GM23338 (cell line): ENCODE measurements at regions not wholly inside any gene's neighbourhood (a gene's known extent, or its start where the extent isn't known, plus 50 kb on each side); places are given as distances from the start of the nearest gene placed in this dataset.

ENCODE experiments used
- ATAC-seq: fragments of 200-7000 bp; cut with Tn5 transposase; 3 replicates; pipeline ENCODE4 v1.9.1; 2020
- DNase-seq: peaks from one replicate; pipeline ENCODE4 v3.0.0-alpha.2; 2015; ENCODE audit warnings: low spot score
- H2AFZ ChIP-seq: fragments of 200-600 bp; sonication (generic); 2 replicates; pipeline ENCODE4 v1.8.0; 2016; ENCODE audit warnings: antibody characterized with exemption, mild to moderate bottlenecking, moderate library complexity
- H3F3A ChIP-seq: fragments of 200-600 bp; sonication (generic); replicated peaks from 2 replicates; pipeline ENCODE4 v1.8.0; 2017; ENCODE audit warnings: antibody characterized with exemption, mixed run types, low read depth
- H3K27ac ChIP-seq: fragments of 200-600 bp; sonication (generic); 2 replicates; pipeline ENCODE4 v1.6.1; 2016; ENCODE audit warnings: low read depth
- H3K27me3 ChIP-seq: fragments of 200-600 bp; sonication (generic); 2 replicates; pipeline ENCODE4 v1.8.0; 2016; ENCODE audit warnings: mild to moderate bottlenecking, mixed run types, moderate library complexity; ENCODE audit not compliant: insufficient read depth
- H3K36me3 ChIP-seq: fragments of 200-600 bp; sonication (generic); 2 replicates; pipeline ENCODE4 v1.8.0; 2016; ENCODE audit warnings: mild to moderate bottlenecking; ENCODE audit not compliant: insufficient read depth
- H3K4me1 ChIP-seq: fragments of 200-600 bp; sonication (generic); 2 replicates; pipeline ENCODE4 v1.8.0; 2016; ENCODE audit warnings: mild to moderate bottlenecking, moderate library complexity; ENCODE audit not compliant: insufficient read depth
- H3K4me2 ChIP-seq: fragments of 200-600 bp; sonication (generic); 2 replicates; pipeline ENCODE4 v1.7.1; 2017; ENCODE audit warnings: mixed run types
- H3K4me3 ChIP-seq: fragments of 200-600 bp; sonication (generic); 2 replicates; pipeline ENCODE4 v1.6.1; 2016; ENCODE audit warnings: mixed run types
- H3K79me2 ChIP-seq: fragments of 200-600 bp; sonication (generic); replicated peaks from 2 replicates; pipeline ENCODE4 v1.8.0; 2017; ENCODE audit warnings: mild to moderate bottlenecking; ENCODE audit not compliant: insufficient read depth
- H3K9me2 ChIP-seq: fragments of 200-600 bp; sonication (generic); 2 replicates; pipeline ENCODE4 v1.8.0; 2017; ENCODE audit not compliant: insufficient read depth
- H4K20me1 ChIP-seq: fragments of 200-600 bp; sonication (generic); replicated peaks from 2 replicates; pipeline ENCODE4 v1.8.0; 2017; ENCODE audit warnings: mild to moderate bottlenecking; ENCODE audit not compliant: insufficient read depth
- H3K27ac Mint-ChIP-seq: 2 replicates; pipeline ENCODE4 v1.8.0; 2020; ENCODE audit warnings: inconsistent platforms, mild to moderate bottlenecking, moderate library complexity, mixed read lengths
- H3K27me3 Mint-ChIP-seq: 3 replicates; pipeline ENCODE4 v1.8.0; 2022; ENCODE audit warnings: low read depth, mild to moderate bottlenecking, moderate library complexity, mixed read lengths, inconsistent platforms; ENCODE audit not compliant: insufficient read depth, poor library complexity
- H3K36me3 Mint-ChIP-seq: 3 replicates; pipeline ENCODE4 v1.8.0; 2021; ENCODE audit warnings: low read depth, mild to moderate bottlenecking, inconsistent platforms, moderate library complexity, mixed read lengths
- H3K4me1 Mint-ChIP-seq: 3 replicates; pipeline ENCODE4 v1.8.0; 2020; ENCODE audit warnings: mild to moderate bottlenecking, inconsistent platforms, mixed read lengths
- H3K4me3 Mint-ChIP-seq: 3 replicates; pipeline ENCODE4 v1.8.0; 2021; ENCODE audit warnings: moderate library complexity, mild to moderate bottlenecking, inconsistent platforms, mixed read lengths
- H3K9me3 Mint-ChIP-seq: 3 replicates; pipeline ENCODE4 v1.8.0; 2020; ENCODE audit warnings: moderate library complexity, mild to moderate bottlenecking, inconsistent platforms, mixed read lengths
- CTCF ChIP-seq, 2 experiments: fragments of 200-600 bp in 1 of 2; sonication (generic) in 1 of 2; conservative IDR thresholded peaks; 2 replicates each; pipeline versions ENCODE4 v1.5.1 to v1.6.1; 2016 to 2017; ENCODE audit warnings: antibody characterized with exemption in 2 of 2, low read depth in 2 of 2, mild to moderate bottlenecking in 2 of 2, moderate library complexity in 1 of 2
- ETS1 ChIP-seq: IDR thresholded peaks from 2 replicates; pipeline ENCODE4 v1.6.1; 2016; ENCODE audit warnings: antibody characterized with exemption
- EZH2 ChIP-seq: fragments of 200-600 bp; sonication (generic); IDR thresholded peaks from one replicate; pipeline ENCODE4 v1.8.0; 2017; ENCODE audit warnings: antibody characterized with exemption, mild to moderate bottlenecking, low read depth; ENCODE audit not compliant: unreplicated experiment
- JUNB ChIP-seq: IDR thresholded peaks from one replicate; pipeline ENCODE4 v1.6.1; 2016; ENCODE audit warnings: antibody characterized with exemption; ENCODE audit not compliant: unreplicated experiment
- NANOG ChIP-seq: IDR thresholded peaks from 2 replicates; pipeline ENCODE4 v1.6.1; 2016; ENCODE audit warnings: antibody characterized with exemption, borderline replicate concordance
- POLR2AphosphoS5 ChIP-seq: IDR thresholded peaks from 2 replicates; pipeline ENCODE4 v1.6.1; 2016; ENCODE audit warnings: antibody characterized with exemption, low read depth
- ZNF331 ChIP-seq: fragments of 250-450 bp; sonication (Bioruptor Pico); IDR thresholded peaks from 2 replicates; pipeline ENCODE4 v1.5.0; 2020; ENCODE audit warnings: low read depth, mild to moderate bottlenecking, moderate library complexity
- ZNF462 ChIP-seq: fragments of 250-450 bp; sonication (Bioruptor Pico); IDR thresholded peaks from 2 replicates; pipeline ENCODE4 v1.5.0; 2020; ENCODE audit warnings: mild to moderate bottlenecking, moderate library complexity

GRCh38 chr18:46179306-46179705, 75.1 kb downstream of the HAUS1 start:
- TF ChIP-seq ETS1 (no peak), CTCF (conservative IDR thresholded peaks at IDR 0.05; ENCODE audit: low read depth in 2 of 2) (no peak), JUNB (no peak), NANOG (no peak), EZH2 (no peak), ZNF462 (CRISPR knock-in tag) (no peak), POLR2AphosphoS5 (no peak), ZNF331 (CRISPR knock-in tag) (no peak)
- peaks cover 26% of the 10 kb centered on the region for H4K20me1 ChIP-seq

More at GRCh38 chr18:46179306-46179705, 75.1 kb downstream of the HAUS1 start:
- Mint-ChIP-seq H3K9me3 (no peaks in the 10 kb centered on the region), H3K27me3 (peaks cover 2% of the 10 kb centered on the region), H3K36me3 (no peaks in the 10 kb centered on the region), H3K4me3 (no peak overlapping the region), H3K4me1 (peaks cover 21% of the 10 kb centered on the region), H3K27ac (no peak overlapping the region)
- DNase-seq (no peak), ATAC-seq (no peak)
- no peak overlapping the region for H3K4me2 ChIP-seq
- no peak overlapping the region for H3K4me3 ChIP-seq
- H3K36me3 ChIP-seq = no peaks in the 10 kb centered on the region
- no peaks in the 10 kb centered on the region for H3K27me3 ChIP-seq
- peaks cover 93% of the 10 kb centered on the region for H3K79me2 ChIP-seq
- H2AFZ ChIP-seq = no peak overlapping the region
- no peak overlapping the region for H3K27ac ChIP-seq
- H3K4me1 ChIP-seq = peaks cover 21% of the 10 kb centered on the region
- 0 out of 2 replicates have a peak, but pooled peaks cover 3% of the 10 kb centered on the region for H3F3A ChIP-seq
- H3K9me2 ChIP-seq = no peaks in the 10 kb centered on the region
